Neural progenitor cell (in vitro differentiated cells): ENCODE measurements at regions not wholly inside any gene's neighbourhood (a gene's known extent, or its start where the extent isn't known, plus 50 kb on each side); places are given as distances from the start of the nearest gene placed in this dataset.

Source experiments
- CTCF ChIP-seq: fragments of 200-600 bp; sonication (generic); IDR thresholded peaks from 2 replicates; pipeline ENCODE4 v1.5.1; 2017; ENCODE audit warnings: antibody characterized with exemption, mild to moderate bottlenecking
- EZH2 ChIP-seq: fragments of 200-600 bp; sonication (generic); IDR thresholded peaks from 2 replicates; pipeline ENCODE4 v1.6.1; 2017; ENCODE audit warnings: antibody characterized with exemption, mild to moderate bottlenecking, moderate library complexity
- EZH2phosphoT487 ChIP-seq: fragments of 200-600 bp; sonication (generic); IDR thresholded peaks from 2 replicates; pipeline ENCODE4 v1.6.1; 2017; ENCODE audit warnings: antibody characterized with exemption

DNA sequence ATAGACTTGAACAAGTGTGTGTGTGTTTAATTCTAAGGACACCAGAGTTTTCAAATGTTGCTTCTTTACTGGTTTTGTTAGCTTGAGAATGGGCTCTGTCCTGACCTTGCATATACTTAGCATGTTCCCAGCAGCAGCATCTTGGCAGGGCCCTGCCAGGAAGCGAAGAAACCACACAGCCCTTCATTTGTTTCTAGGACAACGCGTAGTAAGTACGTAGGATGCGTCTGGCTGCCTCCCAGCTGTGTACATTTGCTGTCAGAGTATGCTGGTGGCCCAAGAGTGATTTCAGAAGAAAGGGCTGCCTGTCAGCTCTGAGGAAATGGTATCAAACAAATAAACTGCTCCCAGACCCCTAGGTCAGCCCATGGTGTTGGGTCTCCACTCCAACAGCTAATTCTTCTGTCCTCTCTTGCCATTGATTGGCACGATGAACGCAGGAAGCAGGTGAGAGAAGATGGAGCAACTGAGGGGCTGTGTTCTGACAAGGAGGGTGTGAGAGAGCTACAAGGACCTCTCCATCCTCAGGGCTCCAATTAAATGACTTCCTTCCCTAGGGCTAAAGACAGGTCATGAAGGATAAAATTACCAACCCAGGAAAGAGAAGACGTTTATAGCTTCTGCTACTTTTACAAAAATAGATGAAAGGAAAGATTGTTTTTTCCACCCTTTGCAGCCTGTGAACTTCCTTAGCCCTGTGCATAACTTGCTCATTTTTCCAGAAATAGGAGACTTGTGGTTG, 55.9 kb upstream of the HDDC2 start:
- TF ChIP-seq EZH2phosphoT487 (no peak), CTCF (no peak), EZH2 (no peak)
